OCI-LY1 (cell line): ENCODE measurements at regions not wholly inside any gene's neighbourhood (a gene's known extent, or its start where the extent isn't known, plus 50 kb on each side); places are given as distances from the start of the nearest gene placed in this dataset.

Experiments used
- H2AFZ ChIP-seq: fragments of 200-600 bp; sonication (generic), shearing (Covaris generic); 2 replicates; pipeline ENCODE4 v1.6.0; 2014; ENCODE audit warnings: antibody characterized with exemption, mild to moderate bottlenecking, low read length
- H3F3A ChIP-seq: fragments of 200-600 bp; sonication (generic), shearing (Covaris generic); 2 replicates; pipeline ENCODE4 v1.6.0; 2014; ENCODE audit warnings: mild to moderate bottlenecking, antibody characterized with exemption, low read length, moderate library complexity; ENCODE audit not compliant: insufficient read depth
- H3K27ac ChIP-seq: fragments of 200-600 bp; sonication (generic); 2 replicates; pipeline ENCODE4 v1.5.1; 2014; ENCODE audit warnings: low read length, mixed run types, mild to moderate bottlenecking, low read depth; ENCODE audit not compliant: poor library complexity, severe bottlenecking
- H3K27me3 ChIP-seq: fragments of 200-600 bp; sonication (generic); 2 replicates; pipeline ENCODE4 v1.6.0; 2014; ENCODE audit warnings: antibody characterized with exemption, mild to moderate bottlenecking, low read length, moderate library complexity; ENCODE audit not compliant: insufficient read depth
- H3K36me3 ChIP-seq: fragments of 200-600 bp; sonication (generic); 2 replicates; pipeline ENCODE4 v1.6.1; 2014; ENCODE audit warnings: mild to moderate bottlenecking, antibody characterized with exemption, low read length, moderate library complexity, mixed read lengths; ENCODE audit not compliant: insufficient read depth
- H3K4me1 ChIP-seq: fragments of 200-600 bp; sonication (generic); 2 replicates; pipeline ENCODE4 v1.5.1; 2014; ENCODE audit warnings: mild to moderate bottlenecking, low read length, moderate library complexity; ENCODE audit not compliant: insufficient read depth, severe bottlenecking
- H3K4me2 ChIP-seq: fragments of 200-600 bp; sonication (generic), shearing (Covaris generic); 2 replicates; pipeline ENCODE4 v1.6.1; 2014; ENCODE audit warnings: low read length
- H3K4me3 ChIP-seq: fragments of 200-600 bp; sonication (generic); 2 replicates; pipeline ENCODE4 v1.5.1; 2014; ENCODE audit warnings: low read length, low read depth, mild to moderate bottlenecking, mixed read lengths; ENCODE audit not compliant: poor library complexity, severe bottlenecking
- H3K79me2 ChIP-seq: fragments of 200-600 bp; shearing (Covaris generic); 2 replicates; pipeline ENCODE4 v1.6.1; 2016; ENCODE audit warnings: mixed run types, low read length, mixed read lengths; ENCODE audit not compliant: insufficient read depth
- H3K9ac ChIP-seq: fragments of 200-600 bp; sonication (generic), shearing (Covaris generic); 2 replicates; pipeline ENCODE4 v1.6.1; 2014; ENCODE audit warnings: mild to moderate bottlenecking, low read length, mixed read lengths
- H3K9me2 ChIP-seq: fragments of 200-600 bp; sonication (generic), shearing (Covaris generic); 2 replicates; pipeline ENCODE4 v1.6.1; 2014; ENCODE audit warnings: low read depth, mild to moderate bottlenecking, low read length, mixed read lengths
- H3K9me3 ChIP-seq: fragments of 200-600 bp; shearing (Covaris generic); 2 replicates; pipeline ENCODE4 v1.6.1; 2014; ENCODE audit warnings: low read length, mixed read lengths
- H4K20me1 ChIP-seq: fragments of 200-600 bp; sonication (generic), shearing (Covaris generic); 2 replicates; pipeline ENCODE4 v1.6.0; 2016; ENCODE audit warnings: mild to moderate bottlenecking, low read length; ENCODE audit not compliant: insufficient read depth
- EZH2 ChIP-seq: fragments of 200-600 bp; sonication (generic), shearing (Covaris generic); IDR thresholded peaks from 2 replicates; pipeline ENCODE4 v1.8.0; 2017; ENCODE audit warnings: borderline replicate concordance, mixed run types, mild to moderate bottlenecking, antibody characterized with exemption, low read length, moderate library complexity, mixed read lengths
- TF ChIP-seq, protein P1 (sequence below): fragments of 200-600 bp; sonication (generic), shearing (Covaris generic); IDR thresholded peaks from 2 replicates; pipeline ENCODE4 v1.5.1; 2017; ENCODE audit warnings: mild to moderate bottlenecking, antibody characterized with exemption, low read length, moderate library complexity, mixed read lengths

DNA sequence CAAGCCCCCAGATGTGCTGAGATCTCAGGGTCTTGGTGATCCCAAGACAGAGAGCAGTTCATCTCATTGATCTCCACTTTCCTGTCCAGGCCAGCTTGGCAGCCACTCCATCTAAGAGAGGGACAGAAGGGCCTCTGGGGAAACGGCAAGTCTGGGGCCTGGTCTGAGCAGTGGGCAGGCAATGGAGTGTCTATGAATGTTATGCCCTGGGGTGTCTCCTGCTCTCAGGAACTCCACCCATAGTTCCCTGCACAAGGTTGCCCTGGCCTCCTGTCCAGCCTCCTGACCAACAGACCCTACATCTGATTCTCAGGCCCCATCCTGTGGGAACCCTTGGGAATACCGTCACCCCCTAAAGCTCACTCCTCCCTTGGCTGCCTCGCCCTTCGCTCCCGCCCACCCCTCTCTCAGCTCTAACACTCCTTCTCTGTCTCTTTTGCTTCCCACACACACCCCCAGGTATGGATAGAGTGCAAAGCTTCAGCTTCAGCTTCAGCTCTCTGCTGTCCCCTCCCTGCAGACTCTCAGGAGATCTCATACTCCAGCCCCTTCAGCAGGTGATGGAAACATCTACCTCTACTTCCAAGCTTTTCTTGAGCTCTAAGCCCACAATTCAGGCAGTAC, 83.0 kb downstream of the HIF1AN start:
- H2AFZ ChIP-seq, result no peak overlapping the region
- H3K9me3 ChIP-seq, result no peaks in the 10 kb centered on the region
- H3K79me2 ChIP-seq, result no peaks in the 10 kb centered on the region
- no peaks in the 10 kb centered on the region for H3K36me3 ChIP-seq
- H4K20me1 ChIP-seq, result no peaks in the 10 kb centered on the region
- H3K4me2 ChIP-seq, result no peak overlapping the region
- H3K27me3 ChIP-seq, result no peaks in the 10 kb centered on the region
- no peak for TF ChIP-seq EZH2
- TF ChIP-seq, protein P1, sequence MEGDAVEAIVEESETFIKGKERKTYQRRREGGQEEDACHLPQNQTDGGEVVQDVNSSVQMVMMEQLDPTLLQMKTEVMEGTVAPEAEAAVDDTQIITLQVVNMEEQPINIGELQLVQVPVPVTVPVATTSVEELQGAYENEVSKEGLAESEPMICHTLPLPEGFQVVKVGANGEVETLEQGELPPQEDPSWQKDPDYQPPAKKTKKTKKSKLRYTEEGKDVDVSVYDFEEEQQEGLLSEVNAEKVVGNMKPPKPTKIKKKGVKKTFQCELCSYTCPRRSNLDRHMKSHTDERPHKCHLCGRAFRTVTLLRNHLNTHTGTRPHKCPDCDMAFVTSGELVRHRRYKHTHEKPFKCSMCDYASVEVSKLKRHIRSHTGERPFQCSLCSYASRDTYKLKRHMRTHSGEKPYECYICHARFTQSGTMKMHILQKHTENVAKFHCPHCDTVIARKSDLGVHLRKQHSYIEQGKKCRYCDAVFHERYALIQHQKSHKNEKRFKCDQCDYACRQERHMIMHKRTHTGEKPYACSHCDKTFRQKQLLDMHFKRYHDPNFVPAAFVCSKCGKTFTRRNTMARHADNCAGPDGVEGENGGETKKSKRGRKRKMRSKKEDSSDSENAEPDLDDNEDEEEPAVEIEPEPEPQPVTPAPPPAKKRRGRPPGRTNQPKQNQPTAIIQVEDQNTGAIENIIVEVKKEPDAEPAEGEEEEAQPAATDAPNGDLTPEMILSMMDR, result no peak
- H3K27ac ChIP-seq, result no peak overlapping the region
- no peaks in the 10 kb centered on the region for H3F3A ChIP-seq
- no peak overlapping the region for H3K4me3 ChIP-seq
- H3K9ac ChIP-seq, result no peak overlapping the region
- no peaks in the 10 kb centered on the region for H3K9me2 ChIP-seq
- no peaks in the 10 kb centered on the region for H3K4me1 ChIP-seq

DNA sequence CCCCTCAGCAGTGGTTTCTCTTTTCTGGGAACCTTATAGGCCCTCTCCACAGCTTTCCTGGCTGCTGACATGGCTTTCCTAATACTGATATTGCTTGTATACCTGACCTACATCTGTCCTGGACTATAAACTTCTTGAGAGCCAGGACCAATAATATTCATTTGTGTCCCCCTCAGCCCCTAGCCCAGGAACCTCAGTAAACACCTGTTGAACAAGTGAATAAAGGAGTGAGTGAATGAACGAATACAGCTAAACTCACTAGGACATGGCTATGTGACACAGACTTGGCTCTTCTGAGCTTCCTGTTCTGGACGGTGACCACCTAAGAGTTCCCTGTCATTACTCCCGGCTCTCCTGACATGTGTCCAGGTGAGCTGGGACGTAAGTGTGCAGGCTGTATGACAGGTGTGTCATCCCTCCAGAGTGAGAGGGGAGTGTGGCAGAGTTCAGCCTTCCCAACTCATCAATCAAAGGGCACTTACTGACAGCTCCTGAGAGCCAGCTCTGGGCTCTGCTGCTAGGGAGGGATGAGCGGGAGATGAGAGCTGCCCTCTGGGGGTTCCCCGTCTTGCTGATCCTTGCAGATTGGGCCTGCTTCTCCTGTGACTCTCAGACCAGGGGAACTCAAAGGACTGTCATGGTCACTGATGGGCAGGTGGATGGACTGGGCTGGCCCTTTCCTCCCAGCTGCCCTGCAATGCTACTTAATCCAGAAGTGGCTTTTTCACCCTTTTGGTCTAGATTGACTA, 84.5 kb downstream of the HIF1AN start:
- H3K9me2 ChIP-seq, result no peaks in the 10 kb centered on the region
- H3K4me3 ChIP-seq, result no peak overlapping the region
- TF ChIP-seq, protein P1, result no peak
- no peak for TF ChIP-seq EZH2
- no peaks in the 10 kb centered on the region for H3K36me3 ChIP-seq
- no peaks in the 10 kb centered on the region for H3K4me1 ChIP-seq
- no peaks in the 10 kb centered on the region for H4K20me1 ChIP-seq
- H3K27ac ChIP-seq, result no peak overlapping the region
- H2AFZ ChIP-seq, result no peak overlapping the region
- H3K79me2 ChIP-seq, result no peaks in the 10 kb centered on the region
- H3F3A ChIP-seq, result no peaks in the 10 kb centered on the region
- H3K9ac ChIP-seq, result no peak overlapping the region
- no peaks in the 10 kb centered on the region for H3K9me3 ChIP-seq
- H3K27me3 ChIP-seq, result no peaks in the 10 kb centered on the region
- H3K4me2 ChIP-seq, result no peak overlapping the region

DNA sequence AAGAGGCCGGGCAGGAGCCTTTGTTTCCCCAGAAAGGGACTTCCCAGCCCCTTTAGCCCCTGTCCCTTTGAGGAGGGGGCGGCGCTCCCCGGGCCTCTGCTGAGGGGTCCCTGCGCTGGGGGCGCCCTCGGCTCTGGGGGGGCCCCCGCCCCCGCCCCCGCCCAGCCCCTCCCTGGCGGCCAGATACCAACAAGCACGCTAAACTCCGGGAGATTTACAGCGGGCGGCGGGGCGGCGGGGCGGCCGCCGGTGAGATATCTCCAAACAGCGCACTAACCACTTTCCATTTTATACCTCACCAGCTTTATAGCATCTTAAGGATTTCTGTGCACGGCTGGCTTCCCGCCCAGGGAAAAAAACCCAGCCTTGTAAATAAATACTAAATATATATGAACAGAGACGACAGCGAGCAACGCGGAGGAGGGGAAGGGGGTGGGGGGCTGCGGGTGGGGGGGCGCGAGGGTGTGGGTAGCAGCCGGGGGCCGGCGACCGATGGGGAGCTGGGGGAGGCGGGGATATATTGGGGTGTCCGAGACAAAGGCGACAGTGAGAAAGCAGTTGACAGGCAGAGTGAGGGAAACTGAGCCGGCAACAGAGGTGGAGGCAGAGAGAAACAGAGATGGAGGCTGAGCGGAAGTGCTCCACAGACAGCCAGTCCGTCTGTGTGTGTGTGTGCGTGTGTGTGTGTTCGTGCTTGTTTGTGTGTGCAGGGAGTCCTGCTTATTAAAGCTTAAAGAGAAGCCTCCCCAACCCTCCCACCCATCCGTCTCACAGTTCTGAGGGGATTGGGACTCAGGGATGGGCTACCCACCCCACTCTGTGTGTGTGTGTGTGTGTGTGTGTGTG, 85.8 kb downstream of the HIF1AN start:
- Histone ChIP-seq H2AFZ (no peak overlapping the region), H4K20me1 (no peaks in the 10 kb centered on the region), H3F3A (no peaks in the 10 kb centered on the region), H3K27ac (no peak overlapping the region), H3K27me3 (no peaks in the 10 kb centered on the region), H3K9ac (no peak overlapping the region), H3K4me3 (no peak overlapping the region), H3K36me3 (no peaks in the 10 kb centered on the region), H3K9me3 (no peaks in the 10 kb centered on the region), H3K79me2 (no peaks in the 10 kb centered on the region), H3K4me1 (no peaks in the 10 kb centered on the region), H3K9me2 (no peaks in the 10 kb centered on the region), H3K4me2 (no peak overlapping the region)
- TF ChIP-seq, protein P1, result no peak
- no peak for TF ChIP-seq EZH2
